ENCODE measurements at regions not wholly inside any gene's neighbourhood (a gene's known extent, or its start where the extent isn't known, plus 50 kb on each side); places are given as distances from the start of the nearest gene placed in this dataset.

- no peak for DNase-seq (ENCODE audit: low read depth in 1 of 2, low spot score in 1 of 2)
Observed at GRCh38 chr7:16026253-16027020, 340.0 kb upstream of the MEOX2 start.

GRCh38 chr7:16025696-16026095 lies 339.2 kb upstream of the MEOX2 start:
- DNase-seq (ENCODE audit: low read depth in 1 of 2, low spot score in 1 of 2), result no peak

GRCh38 chr7:16023503-16023902 lies 337.0 kb upstream of the MEOX2 start:
- DNase-seq (ENCODE audit: low read depth in 1 of 2, low spot score in 1 of 2), result no peak

GRCh38 chr7:16023046-16023445 lies 336.6 kb upstream of the MEOX2 start:
- no peak for DNase-seq (ENCODE audit: low read depth in 1 of 2, low spot score in 1 of 2)

- no peak for DNase-seq (ENCODE audit: low read depth in 1 of 2, low spot score in 1 of 2)
Observed at GRCh38 chr7:16021851-16022250, 335.4 kb upstream of the MEOX2 start.

GRCh38 chr7:16015981-16016380 lies 329.5 kb upstream of the MEOX2 start:
- no peak for DNase-seq (ENCODE audit: low read depth in 1 of 2, low spot score in 1 of 2)

- no peak for DNase-seq (ENCODE audit: low read depth in 1 of 2, low spot score in 1 of 2)
Observed at GRCh38 chr7:16014031-16014430, 327.5 kb upstream of the MEOX2 start.

- DNase-seq (ENCODE audit: low read depth in 1 of 2, low spot score in 1 of 2), result no peak
Observed at GRCh38 chr7:16007911-16008310, 321.4 kb upstream of the MEOX2 start.

- DNase-seq (ENCODE audit: low read depth in 1 of 2, low spot score in 1 of 2), result no peak
Observed at GRCh38 chr7:16004702-16005101, 318.2 kb upstream of the MEOX2 start.

- DNase-seq (ENCODE audit: low read depth in 1 of 2, low spot score in 1 of 2), result no peak
Observed at GRCh38 chr7:16001477-16001876, 315.0 kb upstream of the MEOX2 start.

GRCh38 chr7:15998617-15999016 lies 312.1 kb upstream of the MEOX2 start:
- DNase-seq (ENCODE audit: low read depth in 1 of 2, low spot score in 1 of 2), result no peak

GRCh38 chr7:15995027-15995426 lies 308.5 kb upstream of the MEOX2 start:
- DNase-seq (ENCODE audit: low read depth in 1 of 2, low spot score in 1 of 2), result no peak

- DNase-seq (ENCODE audit: low read depth in 1 of 2, low spot score in 1 of 2), result no peak
Observed at GRCh38 chr7:15989194-15989593, 302.7 kb upstream of the MEOX2 start.

- DNase-seq (ENCODE audit: low read depth in 1 of 2, low spot score in 1 of 2), result no peak
Observed at GRCh38 chr7:15985587-15986384, 299.3 kb upstream of the MEOX2 start.

- DNase-seq (ENCODE audit: low read depth in 1 of 2, low spot score in 1 of 2), result no peak
Observed at GRCh38 chr7:15977663-15978062, 291.2 kb upstream of the MEOX2 start.

- DNase-seq (ENCODE audit: low read depth in 1 of 2, low spot score in 1 of 2), result no peak
Observed at GRCh38 chr7:15972862-15973275, 286.4 kb upstream of the MEOX2 start.

- DNase-seq (ENCODE audit: low read depth in 1 of 2, low spot score in 1 of 2), result no peak
Observed at GRCh38 chr7:15967551-15967950, 281.1 kb upstream of the MEOX2 start.

- no peak for DNase-seq (ENCODE audit: low read depth in 1 of 2, low spot score in 1 of 2)
Observed at GRCh38 chr7:15967121-15967520, 280.6 kb upstream of the MEOX2 start.

GRCh38 chr7:15963206-15963605 lies 276.7 kb upstream of the MEOX2 start:
- no peak for DNase-seq (ENCODE audit: low read depth in 1 of 2, low spot score in 1 of 2)

GRCh38 chr7:15954671-15955354 lies 268.3 kb upstream of the MEOX2 start:
- no peak for DNase-seq (ENCODE audit: low read depth in 1 of 2, low spot score in 1 of 2)

GRCh38 chr7:15950299-15950698 lies 263.8 kb upstream of the MEOX2 start:
- DNase-seq (ENCODE audit: low read depth in 1 of 2, low spot score in 1 of 2), result no peak

GRCh38 chr7:15947754-15948153 lies 261.3 kb upstream of the MEOX2 start:
- no peak for DNase-seq (ENCODE audit: low read depth in 1 of 2, low spot score in 1 of 2)

All from activated CD4-positive, alpha-beta T cell treated with anti-CD3 and anti-CD28 coated beads, Interleukin-2, amount 50 U/mL, for 24 hours (primary cell).